Hematopoietic multipotent progenitor cell treated with erythropoietin and hydrocortisone succinate and interleukin-3 and kit ligand, for 17 days (in vitro differentiated cells): ENCODE measurements at regions not wholly inside any gene's neighbourhood (a gene's known extent, or its start where the extent isn't known, plus 50 kb on each side); places are given as distances from the start of the nearest gene placed in this dataset.

ENCODE experiments used
- DNase-seq: peaks from one replicate; pipeline ENCODE4 v3.0.0-alpha.2; 2015; ENCODE audit warnings: low spot score

DNA sequence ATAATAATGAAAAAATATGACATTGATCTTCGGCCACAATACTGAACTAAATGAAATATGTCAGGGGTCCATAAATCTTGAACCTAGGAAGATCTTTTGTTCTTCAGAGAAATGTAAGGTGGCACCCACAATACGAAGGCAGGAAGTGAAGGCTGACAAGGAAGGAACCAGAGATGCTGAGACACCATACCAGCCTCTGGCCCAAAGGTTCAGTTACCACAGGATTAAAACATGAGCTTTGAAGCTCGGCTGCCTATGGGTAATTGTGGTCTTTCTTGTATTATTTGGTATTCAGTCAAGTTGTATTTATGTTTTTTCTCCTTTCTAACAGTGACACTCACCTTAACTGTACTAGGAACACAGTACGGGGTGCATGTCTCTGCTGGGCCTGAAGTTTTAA is 448.8 kb upstream of the SETBP1 start:
- DNase-seq = no peak

DNA sequence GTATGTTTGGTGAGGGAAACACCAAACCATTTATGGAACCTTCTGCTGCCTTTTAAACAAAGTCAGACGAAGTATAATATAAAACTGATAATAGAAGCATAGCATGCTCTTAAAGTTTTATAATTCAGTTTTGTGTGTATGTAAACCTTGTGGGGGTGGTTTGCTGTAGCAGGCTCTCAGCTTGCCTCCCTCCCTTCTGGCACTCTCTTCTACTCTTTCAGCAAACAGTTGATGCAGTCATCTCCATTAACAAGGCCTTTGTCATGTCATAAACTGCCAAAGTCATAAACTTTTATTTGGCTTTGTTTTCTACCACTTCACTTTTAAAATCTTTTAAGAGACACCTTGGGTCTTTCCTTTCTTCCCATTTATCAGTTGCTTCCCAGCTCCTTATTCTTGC is 448.2 kb upstream of the SETBP1 start:
- no peak for DNase-seq

DNA sequence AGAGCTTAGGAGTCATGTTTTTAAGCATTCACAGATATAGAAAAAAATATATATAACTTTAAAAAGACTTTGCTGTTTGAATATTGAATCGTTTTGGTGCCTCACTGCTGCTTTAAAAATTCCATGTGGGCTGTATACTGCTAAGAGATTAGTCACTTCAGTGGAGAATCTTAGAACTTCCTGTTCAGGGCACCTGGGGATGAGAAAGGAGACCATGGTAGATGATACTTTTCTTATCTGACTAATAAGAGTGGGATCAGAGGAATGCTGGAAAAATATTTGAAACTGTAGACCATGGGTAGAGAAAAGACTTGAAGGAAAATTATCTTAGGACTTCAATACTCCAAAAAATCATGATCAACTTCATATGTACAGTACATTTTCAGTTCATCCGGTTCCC is 442.2 kb upstream of the SETBP1 start:
- no peak for DNase-seq

DNA sequence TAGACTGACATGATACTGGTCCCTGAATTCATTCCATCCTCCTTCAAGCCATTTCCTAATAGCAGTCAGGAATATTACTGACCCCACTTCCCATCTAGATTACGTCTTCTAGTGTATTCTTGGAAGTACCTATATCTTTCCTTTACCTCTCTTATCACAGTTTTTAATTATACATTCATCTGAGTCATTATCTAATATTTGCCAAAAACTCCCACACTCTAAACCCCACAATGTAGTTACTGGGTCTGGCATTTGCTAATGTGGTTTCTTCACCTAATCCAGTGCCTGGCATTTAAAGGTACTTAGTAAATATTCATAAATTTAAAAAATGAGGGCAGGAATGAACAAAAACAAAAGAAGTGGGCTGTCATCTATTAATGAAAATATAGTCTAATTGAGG is 441.8 kb upstream of the SETBP1 start:
- no peak for DNase-seq

DNA sequence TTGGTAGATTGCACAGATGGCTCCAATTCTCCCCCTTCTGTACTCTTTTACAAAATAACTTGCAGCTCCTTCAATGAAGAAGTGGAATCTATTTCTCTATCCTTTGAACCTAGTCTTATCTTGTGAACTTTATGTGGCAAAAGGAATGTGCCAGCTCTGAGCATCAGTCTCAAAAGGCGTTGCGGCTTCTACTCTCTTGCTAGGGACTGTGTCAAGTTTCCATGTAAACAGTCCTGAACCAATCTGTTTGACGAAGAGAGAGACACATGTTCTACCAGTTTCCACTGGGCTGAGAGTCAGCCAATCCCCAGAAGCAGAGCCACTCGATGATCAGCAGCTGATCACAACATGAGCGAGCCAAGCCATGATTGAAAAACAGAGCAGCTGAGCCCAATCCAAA is 439.7 kb upstream of the SETBP1 start:
- no peak for DNase-seq

DNA sequence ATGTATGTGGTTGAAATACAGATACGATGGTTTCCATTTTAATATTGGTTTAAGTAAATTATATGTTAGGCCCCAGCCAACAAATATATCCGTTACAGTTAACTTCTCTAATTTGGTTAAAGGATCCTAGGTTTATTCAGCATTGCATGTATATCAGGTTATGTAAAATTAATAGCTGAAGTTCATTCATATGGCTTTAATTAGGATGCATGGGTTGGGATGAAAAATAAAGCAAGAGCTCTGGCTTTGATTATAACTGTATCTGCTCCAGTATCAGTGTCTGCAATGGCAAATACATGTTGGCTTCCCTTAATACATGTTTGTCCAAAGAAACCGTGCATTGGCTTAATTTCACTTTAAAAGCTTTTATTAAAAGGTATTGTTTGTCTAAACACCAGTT is 435.7 kb upstream of the SETBP1 start:
- no peak for DNase-seq

DNA sequence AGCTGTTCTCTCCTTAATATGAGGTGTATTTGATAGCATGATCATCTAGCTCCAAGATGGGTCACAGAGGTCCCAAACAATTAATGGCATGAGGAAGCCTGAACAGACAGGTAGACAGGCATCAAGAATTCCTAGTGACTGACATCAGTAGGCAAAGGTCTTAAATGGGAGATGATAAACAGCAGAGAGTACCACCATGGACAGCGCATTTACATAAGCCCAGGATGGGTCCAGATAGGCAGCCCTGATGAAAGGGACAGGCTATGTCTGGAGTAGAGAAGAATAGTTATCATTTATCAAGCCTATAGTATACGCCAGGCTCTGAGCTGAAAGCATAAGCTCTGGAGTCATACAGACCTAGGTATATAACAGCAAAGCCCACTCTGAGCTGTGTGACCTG is 434.7 kb upstream of the SETBP1 start:
- DNase-seq = no peak

DNA sequence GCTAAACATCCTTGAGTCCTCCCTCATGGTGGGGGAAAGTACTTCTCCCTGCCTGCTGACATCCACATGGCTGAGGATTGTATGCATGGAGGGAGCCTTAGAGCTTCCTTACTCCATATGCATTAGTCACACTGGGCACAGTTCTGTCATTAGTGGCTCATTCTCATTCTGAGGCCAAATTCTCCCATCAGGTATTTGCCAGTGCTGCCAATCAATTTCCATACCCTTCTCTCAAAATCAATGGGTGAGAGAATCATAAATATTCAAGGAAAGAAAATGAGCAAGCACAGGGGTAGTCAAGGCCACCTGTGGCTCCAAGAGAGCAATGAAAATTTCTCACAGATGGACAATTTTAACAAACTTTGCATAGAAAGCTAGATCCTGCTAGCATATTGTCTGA is 422.6 kb upstream of the SETBP1 start:
- DNase-seq = no peak

DNA sequence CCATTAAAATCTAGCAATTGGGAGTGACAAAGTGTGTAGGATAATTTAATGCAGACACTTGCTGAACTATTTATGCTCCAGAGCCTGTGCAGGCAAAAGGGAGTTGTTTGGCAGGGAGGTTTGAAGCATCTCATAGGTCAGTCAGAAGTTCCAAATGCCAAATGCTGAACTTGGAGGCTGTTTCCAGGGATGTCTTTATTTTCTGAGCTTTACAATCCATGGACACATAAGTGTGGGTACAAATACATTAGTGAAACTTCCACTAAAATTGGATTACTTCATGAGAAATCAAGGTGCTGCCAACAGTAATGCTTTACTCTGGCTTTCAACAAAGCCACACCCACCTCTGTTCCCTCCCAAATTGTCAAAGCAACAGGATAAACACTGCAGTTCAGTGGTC is 422.1 kb upstream of the SETBP1 start:
- DNase-seq = no peak

DNA sequence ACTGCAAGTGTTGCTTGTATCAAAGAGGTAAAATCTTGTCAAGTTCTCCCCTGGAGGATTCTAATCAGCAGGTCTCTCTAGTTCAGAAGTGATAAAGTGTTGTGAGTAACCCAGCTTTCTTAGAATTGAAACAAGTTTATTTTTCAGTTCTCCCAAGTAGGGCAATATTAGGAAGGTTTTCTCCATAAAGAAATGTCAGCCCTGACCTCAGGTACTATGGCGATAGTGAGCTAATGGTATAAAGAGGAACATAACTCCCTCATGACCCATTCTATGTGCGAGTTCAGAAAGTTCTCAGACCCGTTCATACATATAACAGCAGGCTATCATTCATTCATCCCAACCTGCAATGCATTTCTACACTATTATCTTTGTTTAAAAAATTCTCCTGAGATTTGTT is 421.1 kb upstream of the SETBP1 start:
- DNase-seq = no peak

DNA sequence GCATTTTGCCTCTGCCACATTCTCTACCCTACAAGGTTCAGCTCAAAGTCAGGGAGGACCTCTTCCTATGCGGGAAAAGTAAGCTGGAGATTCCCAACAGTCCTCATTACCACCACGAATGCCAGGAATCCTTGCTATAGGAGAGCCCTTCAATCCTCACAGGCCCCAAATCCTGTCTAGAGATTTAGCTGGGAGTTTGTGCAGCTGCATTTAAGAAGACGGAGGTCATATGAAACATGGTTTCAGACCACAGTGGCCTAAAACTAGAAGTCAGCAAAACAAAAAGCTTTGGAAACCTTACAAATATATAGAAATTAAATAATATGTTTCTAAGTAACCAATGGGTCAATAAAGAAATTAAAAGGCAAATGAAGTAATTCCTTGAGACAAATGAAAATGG is 415.3 kb upstream of the SETBP1 start:
- DNase-seq = no peak

DNA sequence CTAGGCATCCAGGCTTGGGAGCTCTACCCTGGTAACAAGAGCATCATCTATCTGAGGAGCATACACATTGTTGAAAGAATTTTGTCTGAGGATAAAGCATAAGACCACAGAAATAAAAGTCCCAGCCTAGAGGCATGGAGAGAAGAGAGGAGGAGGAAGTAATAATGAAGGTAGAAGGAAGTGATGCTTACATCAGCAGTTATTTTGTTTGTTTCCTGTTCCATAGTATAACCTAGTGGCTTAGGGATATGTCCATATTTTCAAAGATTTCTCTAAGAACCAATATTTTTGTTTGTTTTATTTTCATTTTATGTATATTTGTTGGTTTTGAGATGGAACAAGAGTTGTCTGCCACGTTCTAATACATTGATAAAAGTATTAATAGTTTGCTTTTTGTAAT is 407.4 kb upstream of the SETBP1 start:
- DNase-seq = no peak

DNA sequence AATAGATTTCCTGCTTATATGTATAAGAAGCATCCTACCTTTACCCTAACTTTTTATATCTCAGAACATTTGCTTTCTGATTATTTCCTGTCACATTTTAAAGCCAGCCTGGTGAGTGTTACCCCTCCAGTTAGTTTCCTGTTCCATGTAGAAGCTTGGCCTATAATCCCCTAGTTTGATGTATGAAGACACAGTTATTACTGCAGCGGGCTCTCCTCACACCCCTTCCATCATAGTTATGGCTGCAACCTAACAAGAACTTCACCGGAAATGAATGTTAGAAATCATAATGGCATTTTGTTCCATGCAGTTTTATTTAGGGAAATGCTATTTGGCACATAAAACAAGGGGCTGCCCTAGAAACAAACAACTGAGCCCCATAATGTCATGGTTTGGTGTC is 400.2 kb upstream of the SETBP1 start:
- DNase-seq = no peak

DNA sequence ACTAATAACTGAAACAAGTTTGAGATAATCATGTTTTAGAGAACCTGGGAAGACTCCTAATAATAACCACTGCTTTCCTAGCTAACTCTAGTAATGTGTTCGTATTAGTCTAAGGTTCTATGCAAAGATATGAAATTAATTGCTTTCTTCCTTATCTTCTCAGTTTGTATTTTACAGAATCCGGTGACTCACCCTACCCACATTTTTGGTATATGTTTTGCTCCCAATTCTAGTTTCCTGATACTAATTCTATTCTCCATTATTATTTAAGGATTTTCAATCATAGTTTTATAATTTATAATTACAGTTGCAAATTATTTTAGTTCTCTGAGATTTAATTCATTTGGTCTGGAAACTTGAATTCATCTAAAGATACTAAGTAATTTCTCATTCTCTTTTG is 394.6 kb upstream of the SETBP1 start:
- no peak for DNase-seq

DNA sequence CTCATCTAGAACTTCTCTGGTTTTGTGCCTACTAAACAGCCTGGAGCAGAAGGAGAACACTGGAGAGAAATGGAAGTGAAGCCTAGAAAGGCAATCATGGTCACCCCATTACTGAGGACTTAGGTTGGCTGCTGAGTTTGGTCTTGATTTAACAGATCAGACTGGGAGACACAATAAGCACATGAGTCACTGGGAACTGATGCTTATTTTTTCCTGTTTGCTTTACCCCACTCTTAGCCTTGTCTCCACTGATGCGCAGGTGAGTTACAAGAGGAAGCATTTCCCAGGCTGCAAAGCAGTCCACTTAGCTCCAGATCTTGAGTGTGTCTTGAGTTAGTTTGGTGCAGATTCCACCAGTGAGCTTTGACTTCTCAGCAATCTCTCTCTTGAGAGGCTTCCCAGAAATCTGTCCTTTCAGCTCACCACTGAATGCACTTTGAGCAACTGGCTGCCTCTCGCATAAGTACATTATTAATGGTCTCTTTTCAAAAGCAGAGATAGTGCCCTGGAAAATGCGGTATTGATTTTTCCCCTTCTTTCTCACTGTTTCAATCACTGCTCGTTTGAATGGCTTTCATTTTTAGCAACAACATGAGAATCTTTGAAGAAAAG is 390.2 kb upstream of the SETBP1 start:
- no peak for DNase-seq

DNA sequence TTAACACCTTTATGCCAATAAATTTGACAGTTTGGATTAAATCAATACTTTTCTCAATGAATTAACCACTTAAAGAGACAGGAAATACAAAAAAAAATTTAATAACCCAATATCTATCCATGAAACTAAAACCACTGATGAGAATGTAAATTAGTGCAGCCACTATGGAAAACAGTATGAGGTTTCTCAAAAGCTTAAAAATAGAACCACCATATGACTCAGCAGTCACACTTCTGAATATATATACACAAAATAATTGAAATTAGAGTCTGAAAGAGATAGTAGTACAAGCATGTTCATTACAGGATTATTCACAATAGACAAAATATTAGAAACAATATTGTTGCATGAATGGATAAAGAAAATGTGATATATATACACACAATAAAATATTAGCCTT is 382.1 kb upstream of the SETBP1 start:
- no peak for DNase-seq

DNA sequence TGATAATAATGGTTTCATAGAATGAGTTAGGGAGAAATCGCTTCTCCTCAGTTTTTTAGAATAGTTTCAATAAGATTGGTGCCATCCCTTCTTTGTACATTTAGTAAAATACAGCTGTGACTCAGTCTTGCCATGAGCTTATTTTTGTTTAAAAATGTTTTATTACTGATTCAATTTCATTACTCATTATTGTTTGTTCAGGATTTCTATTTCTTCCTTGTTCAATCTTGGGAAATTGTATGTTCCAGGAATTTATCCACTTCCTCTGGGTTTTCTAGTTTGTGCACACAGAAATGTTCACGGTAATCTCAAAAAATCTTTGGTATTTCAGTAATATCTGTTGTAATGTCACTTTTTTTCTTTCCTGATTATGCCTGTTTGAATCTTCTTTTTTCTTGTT is 371.5 kb upstream of the SETBP1 start:
- DNase-seq = no peak

DNA sequence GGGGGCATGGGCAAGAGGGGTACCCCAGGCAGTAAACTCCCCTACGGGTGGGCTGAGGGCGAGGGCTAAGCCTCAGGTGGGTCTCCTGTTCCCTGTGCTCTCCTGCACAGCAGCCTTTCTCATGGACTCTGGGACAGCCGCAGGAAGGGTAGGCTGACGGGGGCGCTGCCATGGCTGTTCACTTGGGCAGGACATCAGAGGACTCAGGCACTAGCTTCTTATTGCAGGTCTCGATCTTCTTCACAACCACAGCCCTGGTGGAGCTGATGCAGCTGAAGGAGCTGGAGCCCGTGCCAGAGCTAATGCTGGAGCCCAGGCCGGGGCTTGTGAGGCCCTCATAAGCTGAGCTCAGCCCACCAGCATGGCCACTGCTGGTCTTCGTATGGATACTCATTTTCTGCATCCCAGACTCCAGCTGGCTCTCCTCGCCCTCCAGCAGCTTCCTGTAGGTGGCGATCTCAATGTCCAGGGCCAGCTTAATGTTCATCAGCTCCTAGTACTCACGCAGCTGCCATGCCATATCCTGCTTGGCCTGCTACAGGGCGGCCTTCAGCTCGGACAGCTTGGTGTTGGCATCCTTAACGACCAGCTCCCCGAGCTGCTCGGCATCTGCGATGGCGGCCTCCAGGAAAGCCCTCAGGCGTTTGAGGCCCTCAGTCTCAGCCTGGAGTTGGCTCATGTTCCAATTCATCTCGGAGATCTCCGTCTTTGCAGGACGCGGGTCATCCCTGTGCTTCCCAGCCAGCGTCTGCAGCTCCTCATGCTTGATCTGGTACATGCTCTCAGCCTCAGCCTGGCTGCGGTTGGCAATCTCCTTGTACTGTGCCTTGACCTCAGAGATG is 359.8 kb upstream of the SETBP1 start:
- no peak for DNase-seq

DNA sequence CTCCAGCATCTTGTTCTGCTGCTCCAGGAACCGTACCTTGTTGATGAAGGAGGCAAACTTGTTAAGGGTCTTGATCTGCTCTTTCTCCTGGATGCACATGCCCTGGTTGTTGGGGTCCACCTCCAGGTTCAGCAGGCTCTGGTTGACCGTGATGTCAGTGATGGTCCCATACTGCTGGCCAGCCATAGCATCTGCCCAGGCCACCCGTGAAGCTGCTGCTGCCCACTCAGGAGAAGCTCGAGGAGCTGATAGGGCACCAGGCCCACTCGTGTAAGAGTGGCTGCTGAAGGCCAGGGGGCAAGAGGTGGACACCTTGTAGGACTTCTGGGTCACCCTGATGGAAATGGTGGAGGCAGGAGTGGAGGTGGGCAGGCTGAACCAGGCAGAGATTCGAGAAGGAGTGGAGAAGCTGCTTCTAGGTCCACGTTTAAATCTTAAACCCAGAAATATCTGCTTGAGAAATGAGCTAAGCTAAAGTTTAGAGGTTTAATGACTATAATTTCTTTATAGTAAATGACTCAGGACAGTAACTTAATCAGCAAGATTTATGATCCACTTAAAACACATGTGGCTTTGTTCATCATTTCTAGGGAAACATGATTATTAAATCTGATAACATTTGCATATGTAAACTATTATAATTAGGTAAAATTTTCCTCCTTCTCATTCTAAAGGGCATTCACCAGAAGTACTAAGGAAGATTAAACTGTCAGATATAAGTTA is 358.7 kb upstream of the SETBP1 start:
- no peak for DNase-seq

DNA sequence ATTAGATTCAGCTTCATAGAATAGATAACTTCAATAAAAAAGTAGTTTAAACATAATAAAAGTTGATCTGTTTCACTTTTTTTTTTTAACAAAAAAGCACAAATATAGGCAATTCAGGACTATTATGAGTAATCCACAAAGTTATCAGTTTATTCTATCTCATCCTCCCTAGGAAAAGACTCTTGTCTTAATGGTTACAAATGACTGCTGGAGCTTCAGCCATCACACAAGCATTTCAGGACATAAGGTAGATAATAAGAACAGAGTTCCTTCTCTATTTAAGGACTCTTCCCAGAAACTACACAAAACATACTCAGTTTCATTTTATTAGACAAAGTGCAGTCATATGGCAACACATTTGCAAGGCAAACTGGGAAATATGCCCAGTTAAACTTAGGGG is 357.6 kb upstream of the SETBP1 start:
- DNase-seq = no peak

DNA sequence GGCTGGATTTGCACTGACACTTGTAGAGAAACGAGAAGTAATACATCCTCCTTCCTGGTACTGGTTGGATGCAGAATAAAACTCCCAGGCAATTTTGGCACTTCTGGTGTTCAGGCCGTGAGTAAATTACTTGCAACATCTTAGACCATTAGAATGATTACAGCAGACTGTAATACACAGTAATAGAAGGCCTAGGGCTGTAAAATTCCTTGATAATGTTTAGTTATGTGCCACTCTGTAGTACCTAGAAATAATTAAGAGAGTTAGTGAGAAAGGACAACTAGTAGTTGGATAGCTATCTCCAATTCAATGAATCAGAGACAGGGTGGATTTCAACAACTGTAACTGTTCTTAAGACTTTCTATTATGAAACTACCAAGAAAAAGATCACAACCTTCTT is 356.3 kb upstream of the SETBP1 start:
- DNase-seq = no peak

DNA sequence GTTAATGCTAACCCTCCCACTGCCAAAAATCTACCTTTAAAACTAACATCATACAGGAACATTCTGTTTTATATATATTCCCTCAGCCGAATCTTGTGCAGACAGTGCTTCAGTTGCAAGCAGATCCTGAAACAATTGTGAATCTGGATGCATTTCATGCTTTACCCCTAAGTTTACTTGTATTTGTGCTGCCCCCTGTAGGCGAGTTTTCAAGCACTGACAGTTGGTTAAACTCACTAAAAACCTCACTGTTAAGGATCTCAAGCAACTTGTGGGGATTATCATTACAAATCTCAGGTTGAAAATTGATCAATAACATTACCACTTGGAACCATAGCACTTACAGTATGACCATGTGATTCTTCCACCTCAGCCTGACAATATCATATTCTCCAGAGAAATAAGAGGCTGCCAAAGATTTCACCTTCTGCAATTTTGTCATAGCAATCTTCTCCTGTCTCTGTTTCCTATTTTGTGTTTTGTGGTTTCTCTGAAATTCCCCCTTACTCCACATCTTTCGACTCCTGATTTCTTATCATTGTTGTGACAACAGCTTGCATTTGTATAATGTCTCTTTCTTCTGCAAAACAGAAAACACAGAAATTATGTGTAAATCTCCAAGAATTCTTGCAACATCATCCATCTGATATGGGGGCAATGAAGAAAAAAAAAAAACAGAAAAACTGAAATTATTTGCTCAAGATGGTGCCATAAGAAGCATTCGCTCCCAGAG is 354.6 kb upstream of the SETBP1 start:
- no peak for DNase-seq
